GM20000 (cell line): ENCODE measurements at regions not wholly inside any gene's neighbourhood (a gene's known extent, or its start where the extent isn't known, plus 50 kb on each side); places are given as distances from the start of the nearest gene placed in this dataset.

ENCODE experiments used
- DNase-seq: peaks from one replicate; pipeline ENCODE4 v3.0.0; 2012; ENCODE audit warnings: low spot score
- TF ChIP-seq, protein P1 (sequence below): IDR thresholded peaks from 2 replicates; pipeline ENCODE4 v1.5.1; 2012; ENCODE audit warnings: mild to moderate bottlenecking, control low read depth; ENCODE audit errors: extremely low read depth, missing control alignments

- TF ChIP-seq, protein P1, sequence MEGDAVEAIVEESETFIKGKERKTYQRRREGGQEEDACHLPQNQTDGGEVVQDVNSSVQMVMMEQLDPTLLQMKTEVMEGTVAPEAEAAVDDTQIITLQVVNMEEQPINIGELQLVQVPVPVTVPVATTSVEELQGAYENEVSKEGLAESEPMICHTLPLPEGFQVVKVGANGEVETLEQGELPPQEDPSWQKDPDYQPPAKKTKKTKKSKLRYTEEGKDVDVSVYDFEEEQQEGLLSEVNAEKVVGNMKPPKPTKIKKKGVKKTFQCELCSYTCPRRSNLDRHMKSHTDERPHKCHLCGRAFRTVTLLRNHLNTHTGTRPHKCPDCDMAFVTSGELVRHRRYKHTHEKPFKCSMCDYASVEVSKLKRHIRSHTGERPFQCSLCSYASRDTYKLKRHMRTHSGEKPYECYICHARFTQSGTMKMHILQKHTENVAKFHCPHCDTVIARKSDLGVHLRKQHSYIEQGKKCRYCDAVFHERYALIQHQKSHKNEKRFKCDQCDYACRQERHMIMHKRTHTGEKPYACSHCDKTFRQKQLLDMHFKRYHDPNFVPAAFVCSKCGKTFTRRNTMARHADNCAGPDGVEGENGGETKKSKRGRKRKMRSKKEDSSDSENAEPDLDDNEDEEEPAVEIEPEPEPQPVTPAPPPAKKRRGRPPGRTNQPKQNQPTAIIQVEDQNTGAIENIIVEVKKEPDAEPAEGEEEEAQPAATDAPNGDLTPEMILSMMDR = no peak
- no peak for DNase-seq
Measured at GRCh38 chr1:59033761-59034160, 249.9 kb upstream of the JUN start.

DNA sequence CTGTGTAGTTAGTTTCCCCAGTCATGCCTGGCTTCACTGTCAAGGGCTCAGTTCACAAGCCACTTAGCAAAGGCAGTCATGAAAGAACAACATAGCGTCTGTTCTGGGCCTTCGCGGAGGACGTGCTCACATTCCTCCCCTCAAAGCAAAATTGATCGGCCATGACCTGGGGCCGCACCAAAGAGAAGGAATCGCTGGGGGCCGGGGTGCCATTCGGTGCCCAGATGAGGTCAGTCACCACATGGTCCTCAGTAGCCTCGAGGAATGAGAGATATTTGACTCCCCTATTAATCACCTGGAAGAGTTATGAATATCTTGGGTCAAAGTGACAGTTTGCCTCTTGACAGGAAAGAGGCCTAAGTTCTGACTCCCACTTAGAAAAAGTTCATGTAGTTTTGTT lies 251.1 kb upstream of the JUN start:
- TF ChIP-seq, protein P1 = no peak
- no peak for DNase-seq

DNA sequence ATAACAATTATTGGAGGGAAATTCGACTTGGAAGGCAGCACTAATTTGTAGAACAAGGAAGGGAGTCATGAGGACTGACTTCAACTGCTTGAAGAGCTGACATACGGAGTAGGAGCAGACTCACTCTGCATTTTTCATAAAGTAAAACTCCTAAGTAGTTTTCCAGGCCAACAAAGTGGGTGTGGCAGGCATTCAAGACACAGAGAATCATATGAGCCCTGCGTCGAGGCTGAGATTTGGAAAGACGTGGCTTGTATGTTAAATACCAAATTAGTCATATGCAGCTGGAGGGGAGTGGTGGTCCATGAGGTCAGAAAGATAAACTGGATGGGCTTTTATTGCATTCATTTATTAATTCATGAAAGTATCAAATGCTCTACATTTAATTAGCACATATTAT lies 255.7 kb upstream of the JUN start:
- no peak for DNase-seq

DNA sequence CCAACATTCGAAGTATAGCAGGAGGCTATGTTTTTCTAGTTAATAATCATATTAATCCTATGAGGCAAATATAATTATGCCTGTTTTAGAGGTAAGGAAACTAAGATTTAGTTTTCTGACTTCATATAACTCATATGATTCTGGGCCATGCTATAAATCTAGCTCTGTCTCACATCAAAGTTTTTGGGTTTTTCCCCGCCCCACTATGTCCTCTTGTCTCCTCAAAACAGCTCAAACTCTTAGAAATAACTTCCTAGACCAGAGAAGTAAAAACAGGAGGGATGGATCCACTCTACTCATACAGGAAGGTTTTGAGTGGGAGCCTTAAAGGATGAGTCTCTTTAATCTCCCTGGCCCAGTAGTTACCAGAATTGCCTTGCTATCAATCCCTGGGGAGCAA lies 256.4 kb upstream of the FGGY start:
- TF ChIP-seq, protein P1 = no peak
- no peak for DNase-seq

More for the DNA sequence above, 255.7 kb upstream of the JUN start:
- TF ChIP-seq, protein P1 = no peak

DNA sequence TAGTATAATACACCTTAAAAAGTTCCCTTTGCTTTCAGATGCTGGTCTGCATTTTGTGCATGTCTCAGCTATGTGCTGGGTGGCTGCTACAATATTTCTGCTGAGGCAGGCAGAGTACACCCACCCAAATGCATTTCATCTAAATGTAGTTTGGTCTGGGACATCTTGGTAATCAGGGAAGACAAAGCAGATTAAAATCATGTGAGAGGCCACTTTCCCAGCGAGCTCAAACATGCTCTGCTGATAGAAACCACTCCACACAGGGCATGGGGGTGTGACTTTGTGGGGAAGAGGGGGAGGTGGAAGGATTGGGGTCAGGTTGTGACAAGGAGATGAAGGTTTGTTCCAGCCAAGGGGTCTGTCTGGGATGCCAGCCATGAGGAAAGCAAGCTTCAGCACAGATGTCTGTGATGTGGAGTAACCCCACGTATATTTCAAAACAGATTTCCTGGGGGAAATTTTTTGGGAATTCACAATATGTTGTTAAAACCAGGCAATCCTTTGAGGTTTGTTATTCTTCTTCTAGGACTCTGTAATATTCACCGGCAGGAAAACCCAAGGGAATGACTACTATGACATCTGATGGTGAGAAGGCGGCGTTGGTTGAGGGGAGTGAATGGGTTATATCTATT lies 255.1 kb upstream of the FGGY start:
- TF ChIP-seq, protein P1 = no peak
- no peak for DNase-seq

DNA sequence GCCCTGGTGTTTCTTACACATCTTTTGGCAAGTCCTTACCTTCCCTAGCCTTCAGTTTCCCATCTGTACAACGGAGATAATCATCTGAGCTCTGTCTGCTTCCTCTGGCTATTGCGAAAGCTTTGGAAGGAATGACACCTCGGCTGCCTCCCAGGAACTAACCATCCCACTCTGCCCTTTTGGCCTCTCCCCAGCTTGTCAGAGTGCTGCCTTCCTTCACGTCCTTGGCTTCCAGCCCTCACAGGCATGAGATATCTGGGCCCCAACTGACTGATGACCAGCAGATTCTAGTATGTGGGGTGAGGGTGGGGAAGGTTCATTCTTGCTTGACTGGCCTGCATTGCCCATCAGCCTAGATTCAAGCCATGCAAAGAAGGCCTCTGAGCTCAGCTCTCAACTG lies 253.1 kb upstream of the FGGY start:
- TF ChIP-seq, protein P1 = no peak
- DNase-seq = no peak

DNA sequence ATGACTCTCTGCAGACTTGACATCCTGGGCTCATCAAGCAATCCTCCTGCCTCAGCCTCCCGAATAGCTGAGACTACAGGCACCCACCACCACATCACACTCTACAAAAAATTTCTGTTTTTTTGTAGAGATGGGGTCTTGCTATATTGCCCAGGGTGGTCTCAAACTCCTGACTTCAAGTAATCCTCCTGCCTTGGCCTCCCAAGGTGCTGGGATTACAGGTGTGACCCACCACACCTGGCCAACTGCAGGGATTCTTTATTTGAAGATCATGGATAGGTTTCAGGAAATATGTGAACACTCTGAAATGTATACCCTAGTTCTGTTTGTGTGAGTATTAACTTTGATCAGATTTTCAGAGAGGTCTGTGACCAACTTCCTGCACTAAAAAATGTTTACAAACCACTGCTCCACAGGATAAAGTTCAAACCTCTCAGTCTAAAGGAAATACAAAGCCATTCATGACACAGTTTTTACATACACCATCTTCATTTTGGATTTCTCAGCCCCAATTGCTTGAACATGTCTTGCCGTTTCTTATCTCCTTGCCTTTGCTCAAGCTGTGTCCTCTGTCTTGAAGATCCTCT lies 252.3 kb upstream of the FGGY start:
- TF ChIP-seq, protein P1 = no peak
- no peak for DNase-seq
